ENCODE measurements at regions not wholly inside any gene's neighbourhood (a gene's known extent, or its start where the extent isn't known, plus 50 kb on each side); places are given as distances from the start of the nearest gene placed in this dataset.

DNA sequence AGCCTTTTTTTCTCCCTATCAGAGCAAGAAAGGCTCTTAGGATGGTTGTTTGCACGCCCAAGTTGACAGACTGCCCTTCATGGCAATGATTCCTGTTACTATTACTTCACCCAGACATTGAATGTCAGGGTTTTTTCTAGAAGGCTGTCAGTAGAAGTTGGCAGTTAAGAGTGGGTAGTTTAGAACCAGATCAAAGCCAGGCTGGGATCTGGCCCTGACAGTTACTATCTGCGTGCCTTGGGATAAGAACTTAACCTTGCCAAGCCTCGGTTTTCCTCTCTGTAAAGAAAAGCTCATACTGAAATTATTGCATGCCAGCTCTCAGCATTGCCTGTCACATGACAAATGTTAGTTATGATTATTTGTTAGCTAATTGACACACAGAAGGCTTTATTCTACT is 58.7 kb upstream of the PPP2R5A start:
- no peak for DNase-seq

DNA sequence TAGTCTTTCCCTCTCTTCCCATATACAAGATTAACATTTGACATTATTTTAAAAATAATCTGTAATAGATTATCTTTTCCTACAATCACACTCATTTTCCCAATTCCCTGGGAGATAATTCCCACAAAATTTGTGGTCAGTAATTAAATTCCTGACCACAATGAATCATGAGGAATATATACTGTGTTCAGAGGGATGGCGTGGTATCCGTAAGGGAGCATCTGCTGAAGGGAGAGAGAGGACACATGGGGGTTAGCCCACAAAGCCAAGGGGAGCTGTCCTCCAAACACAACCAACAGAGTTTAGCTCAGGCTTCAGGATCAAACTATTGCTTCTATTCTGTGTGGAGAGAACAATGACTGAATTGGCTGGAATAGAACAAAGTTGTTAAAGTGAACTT is 57.1 kb upstream of the PPP2R5A start:
- DNase-seq = no peak

DNA sequence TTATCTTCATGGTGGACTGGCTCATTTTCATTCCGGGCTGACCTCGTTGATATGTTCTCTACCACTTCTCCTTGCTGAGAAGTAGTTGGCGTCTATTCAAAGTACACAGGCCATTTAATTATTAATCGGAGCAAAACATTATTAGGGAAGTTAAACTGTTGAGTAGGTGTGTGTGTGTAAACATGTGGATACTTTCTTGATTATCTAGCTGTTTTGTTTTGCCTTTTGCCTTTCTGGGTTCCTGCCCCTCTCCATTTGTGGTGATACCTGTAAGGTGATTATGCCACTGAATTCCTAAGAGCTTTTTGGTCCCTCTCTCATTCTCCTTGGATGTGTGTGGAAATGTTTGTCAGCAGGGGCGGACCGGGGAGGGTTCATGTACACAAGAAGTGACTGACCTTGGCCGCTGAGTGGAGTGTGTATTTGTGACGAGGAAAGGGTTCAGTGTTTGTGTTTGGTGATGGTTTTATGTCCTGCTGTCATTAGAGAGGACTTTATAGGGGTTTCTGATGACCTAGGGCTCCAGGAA is 56.6 kb upstream of the PPP2R5A start:
- DNase-seq = no peak

DNA sequence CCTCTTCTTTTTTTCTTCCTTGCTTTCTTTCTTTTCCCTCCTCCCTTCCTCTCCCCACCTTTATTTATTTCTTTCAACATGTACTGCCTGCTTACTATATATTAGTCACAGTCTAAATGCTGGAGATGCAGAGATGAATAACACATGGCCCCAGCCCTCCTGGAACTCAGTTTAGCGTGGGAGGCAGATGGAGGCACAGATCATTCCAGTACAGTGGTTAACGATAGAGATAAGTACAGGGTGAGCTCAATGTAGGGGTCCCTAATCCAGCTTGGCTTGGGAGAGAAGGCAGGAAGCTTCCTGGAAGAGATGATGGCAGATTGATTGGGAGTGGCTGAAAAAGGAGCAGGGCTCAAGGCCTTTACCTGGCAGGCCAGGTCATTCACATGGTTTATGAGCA is 55.6 kb upstream of the PPP2R5A start:
- DNase-seq = no peak

DNA sequence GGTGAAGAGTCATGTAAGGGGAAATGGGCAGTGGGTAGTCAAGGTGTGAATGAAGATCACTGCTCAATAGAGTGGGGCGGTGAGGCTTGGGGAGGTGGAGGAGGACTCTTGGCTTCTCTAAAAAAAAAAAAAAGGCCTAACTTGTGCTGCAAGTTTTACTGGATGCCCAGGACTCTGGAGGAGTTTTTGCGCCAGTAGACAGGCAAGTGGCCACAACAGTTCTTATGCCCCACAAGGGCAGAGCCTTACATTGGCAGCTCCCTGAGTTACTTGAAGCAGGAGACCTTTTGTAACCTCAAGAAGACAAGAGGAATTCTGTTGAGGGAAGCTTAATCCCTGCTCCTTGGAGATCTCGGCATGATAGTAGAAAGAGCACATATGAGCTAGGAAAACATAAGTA is 54.9 kb upstream of the PPP2R5A start:
- DNase-seq = no peak

DNA sequence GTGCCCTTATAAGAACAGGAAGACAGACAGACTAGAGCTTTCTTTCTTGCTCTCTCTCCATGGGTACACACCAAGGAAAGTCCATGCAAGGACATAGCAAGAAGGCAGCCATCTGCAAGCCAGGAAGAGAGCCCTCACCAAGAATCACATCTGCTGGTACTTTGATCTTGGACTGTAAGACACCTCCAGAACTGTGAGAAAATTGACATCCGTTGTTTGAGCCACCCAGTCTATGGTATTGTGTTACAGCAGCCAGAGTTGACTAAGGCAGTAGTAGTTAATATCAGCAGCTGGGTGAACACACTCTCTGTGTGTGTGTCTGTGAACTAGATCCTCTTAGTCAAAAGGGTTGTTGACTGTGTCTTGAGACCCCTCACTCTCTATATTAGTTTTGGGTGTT is 53.8 kb upstream of the PPP2R5A start:
- no peak for DNase-seq

DNA sequence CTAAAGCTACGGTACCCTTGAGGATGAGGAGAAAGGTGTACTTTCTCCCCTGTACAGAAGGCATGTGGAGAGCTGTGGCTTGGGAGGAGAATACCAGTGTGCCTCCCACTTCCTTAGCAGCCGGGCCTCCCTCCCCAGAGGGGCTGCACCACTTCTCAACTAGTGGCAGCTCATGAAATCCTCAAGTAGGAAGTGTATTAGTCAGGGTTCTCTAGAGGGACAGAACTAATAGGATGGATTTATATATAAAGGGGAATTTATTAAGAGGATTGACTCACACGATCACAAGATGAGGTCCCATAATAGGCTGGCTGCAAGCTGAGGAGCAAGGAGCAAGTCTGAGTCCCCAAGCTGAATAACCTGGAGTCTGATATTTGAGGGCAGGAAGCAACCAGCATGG is 53.1 kb upstream of the PPP2R5A start:
- DNase-seq = no peak

DNA sequence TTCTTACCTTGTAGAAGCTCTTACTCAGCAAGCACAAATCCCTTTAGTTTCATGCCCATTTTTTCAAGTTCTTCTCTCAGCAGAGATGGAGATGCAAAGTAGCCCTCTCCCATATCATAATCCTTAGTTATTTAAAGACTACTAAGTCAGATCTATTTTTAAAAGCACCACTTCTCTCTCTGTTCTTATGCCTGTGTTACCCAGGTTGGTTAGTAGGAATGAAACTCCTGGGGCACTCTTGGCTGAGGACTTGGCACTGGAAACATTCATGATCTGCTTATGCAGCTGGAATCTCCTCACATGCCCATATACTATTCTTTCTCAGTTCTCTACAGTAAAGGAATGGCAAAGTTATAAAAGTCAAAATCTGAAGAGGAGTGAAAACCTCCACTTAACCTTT is 51.9 kb upstream of the PPP2R5A start:
- DNase-seq = no peak

DNA sequence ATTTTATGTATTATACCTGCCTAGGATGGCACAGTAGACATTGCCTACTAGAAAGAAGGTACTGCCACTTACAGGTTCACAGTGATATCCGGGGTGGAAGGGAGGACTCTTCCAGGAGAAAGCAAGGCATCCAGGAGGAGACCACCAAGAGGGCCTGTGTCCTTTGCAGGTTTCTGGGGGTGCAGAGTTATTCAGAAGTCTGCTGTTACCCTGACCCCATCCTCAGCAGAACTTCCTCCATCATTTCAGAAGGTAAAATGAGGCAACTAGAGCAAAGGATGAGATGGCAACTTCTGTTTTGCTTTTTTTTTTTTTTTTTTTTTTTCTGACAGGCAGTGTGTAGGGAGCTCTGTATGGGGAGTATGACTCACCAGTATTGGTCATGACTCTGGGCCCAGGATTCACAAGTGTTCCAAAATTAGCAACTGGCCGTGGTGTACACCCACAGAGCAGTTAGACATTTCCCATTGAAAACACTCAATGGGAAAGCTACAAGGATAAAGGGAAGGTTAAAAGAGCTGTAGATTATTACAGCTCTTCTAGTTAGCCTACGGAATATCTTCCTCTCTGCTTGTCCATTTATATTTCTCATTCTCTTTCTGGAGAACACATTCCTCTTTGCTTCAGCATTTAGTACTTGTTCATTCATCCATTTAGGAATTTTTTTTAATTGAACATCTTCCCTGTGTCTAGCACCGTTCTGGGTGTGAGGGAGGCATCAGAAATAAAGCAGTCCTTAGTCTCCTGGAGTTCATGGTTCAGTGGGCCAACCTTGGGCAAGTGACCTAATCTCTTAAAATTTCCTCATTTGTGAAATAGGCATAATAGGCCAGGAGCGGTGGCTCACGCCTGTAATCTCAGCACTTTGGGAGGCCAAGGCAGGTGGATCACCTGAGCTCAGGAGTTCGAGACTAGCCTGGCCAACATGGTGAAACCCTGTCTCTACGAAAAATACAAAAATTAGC is 50.5 kb upstream of the PPP2R5A start:
- peak; percentile 46 for DNase-seq

Data from activated CD4-positive, alpha-beta T cell treated with anti-CD3 and anti-CD28 coated beads for 48 hours (primary cell).